IMR-90 (cell line): ENCODE measurements at regions not wholly inside any gene's neighbourhood (a gene's known extent, or its start where the extent isn't known, plus 50 kb on each side); places are given as distances from the start of the nearest gene placed in this dataset.

Source experiments
- ATAC-seq: fragments of 200-7000 bp; cut with Tn5 transposase; 2 replicates; pipeline ENCODE4 v1.9.1; 2020; ENCODE audit warnings: low read depth, mild to moderate bottlenecking, moderate library complexity
- BruUV-seq: library from RNA; stranded (reverse); fragments of 400-500 nt; replicated peaks from 2 replicates; lab custom pipeline; 2021; lab: Mats Ljungman, UMichigan
- CTCF ChIA-PET: fragments of 300-600 bp; formaldehyde crosslinking; extraction: SDS; loops from one replicate; lab custom pipeline; 2021; ENCODE audit warnings: antibody characterized with exemption; lab: Yijun Ruan, JAX
- POLR2A ChIA-PET: fragments of 300-600 bp; sonication (Branson Sonifier 250); formaldehyde crosslinking; loops from one replicate; lab custom pipeline; 2022; ENCODE audit warnings: antibody characterized with exemption; ENCODE audit not compliant: unreplicated experiment; lab: Charles Lee
- DNase-seq: peaks from one replicate; pipeline ENCODE4 v3.0.0; 2013
- H2AFZ ChIP-seq: replicated peaks from 2 replicates; pipeline ENCODE3; 2013; ENCODE audit warnings: low read length, mild to moderate bottlenecking; ENCODE audit not compliant: poor library complexity
- H2AK5ac ChIP-seq: 2 replicates; pipeline ENCODE4 v1.6.1; 2013; ENCODE audit warnings: low read depth, low read length, inconsistent platforms
- H2AK9ac ChIP-seq: replicated peaks from 2 replicates; pipeline ENCODE3; 2013; ENCODE audit warnings: mild to moderate bottlenecking, low read depth, low read length, moderate library complexity; ENCODE audit not compliant: poor library complexity
- H2BK120ac ChIP-seq: 2 replicates; pipeline ENCODE4 v1.6.1; 2013; ENCODE audit warnings: low read depth, low read length, inconsistent platforms
- H2BK15ac ChIP-seq: 3 replicates; pipeline ENCODE4 v1.6.1; 2013; ENCODE audit warnings: low read depth, low read length, inconsistent platforms
- H2BK20ac ChIP-seq: 2 replicates; pipeline ENCODE4 v1.6.1; 2013; ENCODE audit warnings: low read depth, mild to moderate bottlenecking, inconsistent platforms, low read length, moderate library complexity
- H2BK5ac ChIP-seq: 2 replicates; pipeline ENCODE4 v1.6.1; 2013; ENCODE audit warnings: mild to moderate bottlenecking, low read depth, low read length, inconsistent platforms; ENCODE audit not compliant: poor library complexity, severe bottlenecking
- H3K14ac ChIP-seq: replicated peaks from 2 replicates; pipeline ENCODE4 v1.6.1; 2013; ENCODE audit warnings: low read depth, low read length, inconsistent platforms
- H3K18ac ChIP-seq: 2 replicates; pipeline ENCODE4 v1.6.1; 2013; ENCODE audit warnings: low read depth, low read length, control low read depth
- H3K23ac ChIP-seq: 2 replicates; pipeline ENCODE4 v1.6.1; 2013; ENCODE audit warnings: low read depth, low read length, inconsistent platforms
- H3K27ac ChIP-seq: 2 replicates; pipeline ENCODE4 v1.5.1; 2013; ENCODE audit warnings: mild to moderate bottlenecking, control low read depth, low read length; ENCODE audit not compliant: insufficient read depth
- H3K27me3 ChIP-seq: 2 replicates; pipeline ENCODE4 v1.6.1; 2013; ENCODE audit warnings: low read length; ENCODE audit not compliant: control insufficient read depth, insufficient read depth
- H3K36me3 ChIP-seq: 2 replicates; pipeline ENCODE4 v1.6.1; 2013; ENCODE audit warnings: low read length, mixed read lengths; ENCODE audit not compliant: control insufficient read depth, insufficient read depth
- H3K4ac ChIP-seq: 2 replicates; pipeline ENCODE4 v1.6.1; 2013; ENCODE audit warnings: low read depth, low read length, inconsistent platforms
- H3K4me1 ChIP-seq: 2 replicates; pipeline ENCODE4 v1.6.1; 2013; ENCODE audit warnings: low read length, mixed read lengths; ENCODE audit not compliant: control insufficient read depth, insufficient read depth
- H3K4me2 ChIP-seq: 2 replicates; pipeline ENCODE4 v1.6.1; 2013; ENCODE audit warnings: low read depth, mild to moderate bottlenecking, control low read depth, low read length, moderate library complexity
- H3K4me3 ChIP-seq: 2 replicates; pipeline ENCODE4 v1.5.1; 2013; ENCODE audit warnings: low read depth, mild to moderate bottlenecking, control low read depth, low read length, moderate library complexity; ENCODE audit not compliant: insufficient read depth
- H3K56ac ChIP-seq: 2 replicates; pipeline ENCODE4 v1.6.1; 2013; ENCODE audit warnings: low read length, inconsistent platforms; ENCODE audit not compliant: insufficient read depth; ENCODE audit errors: extremely low read depth
- H3K79me1 ChIP-seq, 2 experiments: 2 replicates each; pipeline ENCODE4 v1.6.1; 2013; ENCODE audit warnings: low read length in 2 of 2, inconsistent platforms in 1 of 2, low read depth in 1 of 2
- H3K9ac ChIP-seq: 2 replicates; pipeline ENCODE4 v1.6.1; 2013; ENCODE audit warnings: low read depth, low read length, control low read depth
- H3K9me1 ChIP-seq: 2 replicates; pipeline ENCODE4 v1.6.1; 2013; ENCODE audit warnings: low read length, inconsistent platforms; ENCODE audit not compliant: insufficient read depth
- H3K9me3 ChIP-seq: 2 replicates; pipeline ENCODE4 v1.6.1; 2013; ENCODE audit warnings: low read length; ENCODE audit not compliant: control insufficient read depth, insufficient read depth
- H4K20me1 ChIP-seq: 2 replicates; pipeline ENCODE4 v1.6.1; 2013; ENCODE audit warnings: low read length, inconsistent platforms; ENCODE audit not compliant: insufficient read depth
- H4K5ac ChIP-seq: 2 replicates; pipeline ENCODE4 v1.6.1; 2013; ENCODE audit warnings: mild to moderate bottlenecking, low read depth, low read length, control low read depth
- H4K8ac ChIP-seq, 2 experiments: 2 replicates each; pipeline ENCODE4 v1.6.1; 2013; ENCODE audit warnings: low read depth in 2 of 2, low read length in 2 of 2, control low read depth in 1 of 2, inconsistent platforms in 1 of 2
- H4K91ac ChIP-seq: 2 replicates; pipeline ENCODE4 v1.6.1; 2013; ENCODE audit warnings: low read depth, low read length, inconsistent platforms; ENCODE audit not compliant: insufficient read depth
- BHLHE40 ChIP-seq: fragments of 150-350 bp; IDR thresholded peaks from 2 replicates; pipeline ENCODE4 v1.6.1; 2016; ENCODE audit warnings: mild to moderate bottlenecking, low read depth, low read length
- CEBPB ChIP-seq: IDR thresholded peaks from 2 replicates; pipeline ENCODE4 v1.6.1; 2012; ENCODE audit warnings: low read depth, low read length, improper control_type of control experiment
- CHD1 ChIP-seq: IDR thresholded peaks from 2 replicates; pipeline ENCODE4 v1.6.1; 2012; ENCODE audit warnings: low read depth, low read length, improper control_type of control experiment
- CTCF ChIP-seq: conservative IDR thresholded peaks from 2 replicates; pipeline ENCODE4 v1.5.1; 2012; ENCODE audit warnings: mild to moderate bottlenecking, low read depth, low read length, improper control_type of control experiment
- ELK1 ChIP-seq: fragments of 150-350 bp; IDR thresholded peaks from 2 replicates; pipeline ENCODE4 v1.6.1; 2016; ENCODE audit warnings: low read depth, mild to moderate bottlenecking, low read length, moderate library complexity, borderline replicate concordance
- FOS ChIP-seq: fragments of 150-350 bp; IDR thresholded peaks from 2 replicates; pipeline ENCODE4 v1.6.1; 2016; ENCODE audit warnings: low read depth, low read length
- MAFK ChIP-seq: IDR thresholded peaks from 2 replicates; pipeline ENCODE4 v1.6.1; 2012; ENCODE audit warnings: low read depth, low read length, improper control_type of control experiment
- MAZ ChIP-seq: IDR thresholded peaks from 2 replicates; pipeline ENCODE4 v1.6.1; 2012; ENCODE audit warnings: low read depth, mild to moderate bottlenecking, low read length, improper control_type of control experiment, moderate library complexity, borderline replicate concordance
- MXI1 ChIP-seq: IDR thresholded peaks from 2 replicates; pipeline ENCODE4 v1.6.1; 2012; ENCODE audit warnings: low read depth, mild to moderate bottlenecking, low read length, moderate library complexity, borderline replicate concordance
- POLR2A ChIP-seq: IDR thresholded peaks from 2 replicates; pipeline ENCODE4 v1.6.1; 2012; ENCODE audit warnings: mild to moderate bottlenecking, low read depth, low read length
- RAD21 ChIP-seq: IDR thresholded peaks from 2 replicates; pipeline ENCODE4 v1.6.1; 2012; ENCODE audit warnings: low read length, improper control_type of control experiment
- RFX5 ChIP-seq: IDR thresholded peaks from 2 replicates; pipeline ENCODE4 v1.8.0; 2012; ENCODE audit warnings: low read depth, mild to moderate bottlenecking, low read length, moderate library complexity
- SMC3 ChIP-seq: fragments of 150-350 bp; IDR thresholded peaks from 2 replicates; pipeline ENCODE4 v1.6.1; 2016; ENCODE audit warnings: low read depth, mild to moderate bottlenecking, antibody characterized with exemption, low read length, moderate library complexity
- USF2 ChIP-seq: fragments of 150-350 bp; IDR thresholded peaks from 2 replicates; pipeline ENCODE4 v1.6.1; 2017; ENCODE audit warnings: mild to moderate bottlenecking, antibody characterized with exemption, low read length, low read depth
- whole genome bisulfite sequencing, 2 experiments: methylation state at CpG; one replicate each; pipeline versions ENCODE4 v1.1.5 to v1.1.7; 2013; ENCODE audit warnings: missing lambda C conversion rate in 2 of 2; ENCODE audit not compliant: insufficient read length in 1 of 2; ENCODE audit errors: extremely low coverage in 2 of 2; 5-methylcytosine and 5-hydroxymethylcytosine counted together
- dilution Hi-C: fragments of 300-500 bp; cut with HindIII; formaldehyde crosslinking; loops from one replicate; pipeline ENCODE4 v1.14.3; 2018; ENCODE audit warnings: low sequenced_read_pairs; ENCODE audit not compliant: unreplicated experiment
- in situ Hi-C: fragments of 300-500 bp; cut with MboI; formaldehyde crosslinking; loops from 3 replicates; pipeline ENCODE4 v1.14.3; 2019; ENCODE audit warnings: low sequenced_read_pairs, inconsistent platforms, mixed read lengths
- intact Hi-C: fragments of 100-400 bp; cut with micrococcal nuclease; formaldehyde crosslinking; loops from 2 replicates; pipeline ENCODE4 v1.10.0; 2022

GRCh38 chr2:131673400-131674173, 145.9 kb downstream of the CCDC74A start:
- intact Hi-C loops, result loop anchor here (1.0 to 5.0 kb wide), 3 partner anchors 129 to 519 kb away; no protein-coding TSS in a partner anchor
- H3K56ac ChIP-seq, result no peak overlapping the region
- H3K27me3 ChIP-seq, result no peaks in the 10 kb centered on the region; the same call in 1 of the 2 replicates
- no peaks in the 10 kb centered on the region for H3K36me3 ChIP-seq
- H3K4me3 ChIP-seq, result no peak overlapping the region; the same call in 1 of the 2 replicates
- H4K20me1 ChIP-seq, result no peaks in the 10 kb centered on the region
- ChIA-PET CTCF (interaction anchor here (1.1 to 1.5 kb wide), 3 partner anchors 12 to 261 kb away, joined by 5 to 19 read pairs (median 6); no protein-coding TSS in a partner anchor), POLR2A (no interaction called here)
- H3K9ac ChIP-seq, result no peak overlapping the region
- dilution Hi-C loops, result no loop called here
- H3K23ac ChIP-seq, result no peak overlapping the region
- H3K9me1 ChIP-seq, result no peaks in the 10 kb centered on the region
- no peak overlapping the region for H2BK120ac ChIP-seq
- H3K4ac ChIP-seq, result no peak overlapping the region
- peak overlapping the region; percentile 80 for H2AFZ ChIP-seq
- H3K27ac ChIP-seq, result no peak overlapping the region
- peak overlapping the region; percentile 72; the same call in 1 of the 2 replicates for H3K4me2 ChIP-seq
- BruUV-seq, result no TSS peak
- in situ Hi-C loops, result loop anchor here (10.0 kb wide), 1 partner anchor 259 kb away; no protein-coding TSS in a partner anchor
- H3K79me1 ChIP-seq, result no peaks in the 10 kb centered on the region
- H4K5ac ChIP-seq, result no peak overlapping the region
- ATAC-seq, result peak; percentile 93
- H2BK5ac ChIP-seq, result no peak overlapping the region
- H2BK20ac ChIP-seq, result no peak overlapping the region
- H2BK15ac ChIP-seq, result no peak overlapping the region
- H2AK9ac ChIP-seq, result no peak overlapping the region
- H3K14ac ChIP-seq, result no peak overlapping the region
- WGBS, 2 experiments, result 6% methylated on average over 21 of the region's 48 CpGs; no CpG with 5 or more reads in 1 of the 2 experiments
- peaks cover 11% of the 10 kb centered on the region for H3K4me1 ChIP-seq
- peaks cover 3% of the 10 kb centered on the region; the same call in 1 of the 2 replicates for H3K9me3 ChIP-seq
- H4K91ac ChIP-seq, result no peak overlapping the region
- peak; percentile 44 for DNase-seq
- H2AK5ac ChIP-seq, result no peak overlapping the region
- no peak overlapping the region for H4K8ac ChIP-seq
- H3K18ac ChIP-seq, result no peak overlapping the region
- TF ChIP-seq CEBPB (no peak), MAZ (no peak), BHLHE40 (no peak), MAFK (no peak), USF2 (no peak), ELK1 (no peak), CHD1 (no peak), SMC3 (peak; percentile 69), MXI1 (no peak), FOS (no peak), RAD21 (peak; percentile 81), RFX5 (no peak), POLR2A (no peak), CTCF (peak; percentile 81)
